ENCODE measurements at regions not wholly inside any gene's neighbourhood (a gene's known extent, or its start where the extent isn't known, plus 50 kb on each side); places are given as distances from the start of the nearest gene placed in this dataset.

DNA sequence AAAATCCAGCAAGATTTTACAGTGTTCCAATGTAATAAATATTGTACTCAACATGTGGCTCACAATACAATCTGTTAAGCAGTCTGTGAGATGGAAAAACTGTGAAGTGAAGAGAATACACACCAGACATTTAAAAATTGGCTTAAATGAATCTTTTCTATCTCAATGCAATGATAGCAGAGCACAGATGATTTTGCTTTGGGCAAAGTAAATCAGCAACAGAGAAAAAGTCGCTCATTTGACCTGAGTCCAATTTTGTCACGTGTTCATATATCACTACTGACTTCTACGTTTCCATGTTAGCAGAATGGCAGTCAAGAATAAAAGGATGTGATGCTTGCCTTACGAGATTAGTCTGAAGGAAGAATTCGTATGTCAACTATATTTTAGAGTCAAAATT is 506.7 kb downstream of the POM121L12 start:
- in situ Hi-C loops (cut with MboI) = no loop called here
- no peaks in the 10 kb centered on the region for H4K20me1 ChIP-seq (replicated peaks; ENCODE audit: control insufficient read depth, insufficient read depth, low read length)
- no peak overlapping the region for H3K4me3 ChIP-seq
- H3K4me2 ChIP-seq (ENCODE audit: insufficient read depth, low read length) = no peak overlapping the region
- DNase-seq (ENCODE audit: extremely low read depth in 1 of 4, low spot score in 3 of 4) = no peak
- POLR2A ChIA-PET = interaction anchor here (1.3 kb wide), 1 partner anchor 24 kb away, joined by 4 read pairs; no protein-coding TSS in a partner anchor
- CTCF ChIA-PET (ENCODE audit: low intra/inter-chr PET ratio) = no interaction called here
- no TSS peak for BruUV-seq (replicated peaks)
- no peaks in the 10 kb centered on the region for H3K9me1 ChIP-seq (ENCODE audit: control insufficient read depth, insufficient read depth, low read length)
- H3K9ac ChIP-seq (ENCODE audit: insufficient read depth in 1 of 2, low read depth in 2 of 2, low read length in 2 of 2) = no peak overlapping the region
- H3K27me3 ChIP-seq (ENCODE audit: control insufficient read depth in 2 of 2, insufficient read depth in 2 of 2, low read length in 2 of 2) = no peaks in the 10 kb centered on the region
- intact Hi-C loops (cut with micrococcal nuclease) = no loop called here
- no peak for ATAC-seq
- WGBS (ENCODE audit: insufficient coverage, low coverage, missing lambda C conversion rate) = 0% methylated on average over 5 of the region's 5 CpGs
- H2AFZ ChIP-seq (ENCODE audit: low read depth, low read length) = no peak overlapping the region
- FAIRE-seq = no peak
- no peaks in the 10 kb centered on the region for H3K9me3 ChIP-seq (replicated peaks; ENCODE audit: control insufficient read depth, insufficient read depth, low read depth, low read length)
- H3K4me1 ChIP-seq (replicated peaks in 1 of 2; ENCODE audit: control insufficient read depth in 2 of 2, insufficient read depth in 2 of 2, low read length in 2 of 2) = no peaks in the 10 kb centered on the region
- no peaks in the 10 kb centered on the region for H3K79me2 ChIP-seq (ENCODE audit: control insufficient read depth, insufficient read depth, low read length)
- H3K36me3 ChIP-seq (ENCODE audit: control insufficient read depth, insufficient read depth, low read length) = no peaks in the 10 kb centered on the region
- H3K27ac ChIP-seq (ENCODE audit: extremely low read depth, low read depth, low read length) = no peak overlapping the region
- TF ChIP-seq ZNF274 (IDR thresholded peaks at IDR 0.05; ENCODE audit: borderline replicate concordance, low read depth, low read length) (no peak), OTX1 (CRISPR knock-in tag; IDR thresholded peaks at IDR 0.05) (no peak), CBFA2T2 (conservative IDR thresholded peaks at IDR 0.05) (no peak), SETDB1 (IDR thresholded peaks at IDR 0.05; ENCODE audit: low read length) (no peak), ZBTB33 (CRISPR knock-in tag; IDR thresholded peaks at IDR 0.05) (no peak)
- TF ChIP-seq, protein P1, sequence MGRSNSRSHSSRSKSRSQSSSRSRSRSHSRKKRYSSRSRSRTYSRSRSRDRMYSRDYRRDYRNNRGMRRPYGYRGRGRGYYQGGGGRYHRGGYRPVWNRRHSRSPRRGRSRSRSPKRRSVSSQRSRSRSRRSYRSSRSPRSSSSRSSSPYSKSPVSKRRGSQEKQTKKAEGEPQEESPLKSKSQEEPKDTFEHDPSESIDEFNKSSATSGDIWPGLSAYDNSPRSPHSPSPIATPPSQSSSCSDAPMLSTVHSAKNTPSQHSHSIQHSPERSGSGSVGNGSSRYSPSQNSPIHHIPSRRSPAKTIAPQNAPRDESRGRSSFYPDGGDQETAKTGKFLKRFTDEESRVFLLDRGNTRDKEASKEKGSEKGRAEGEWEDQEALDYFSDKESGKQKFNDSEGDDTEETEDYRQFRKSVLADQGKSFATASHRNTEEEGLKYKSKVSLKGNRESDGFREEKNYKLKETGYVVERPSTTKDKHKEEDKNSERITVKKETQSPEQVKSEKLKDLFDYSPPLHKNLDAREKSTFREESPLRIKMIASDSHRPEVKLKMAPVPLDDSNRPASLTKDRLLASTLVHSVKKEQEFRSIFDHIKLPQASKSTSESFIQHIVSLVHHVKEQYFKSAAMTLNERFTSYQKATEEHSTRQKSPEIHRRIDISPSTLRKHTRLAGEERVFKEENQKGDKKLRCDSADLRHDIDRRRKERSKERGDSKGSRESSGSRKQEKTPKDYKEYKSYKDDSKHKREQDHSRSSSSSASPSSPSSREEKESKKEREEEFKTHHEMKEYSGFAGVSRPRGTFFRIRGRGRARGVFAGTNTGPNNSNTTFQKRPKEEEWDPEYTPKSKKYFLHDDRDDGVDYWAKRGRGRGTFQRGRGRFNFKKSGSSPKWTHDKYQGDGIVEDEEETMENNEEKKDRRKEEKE (IDR thresholded peaks at IDR 0.05; ENCODE audit: borderline replicate concordance in 1 of 2, control insufficient read depth in 1 of 2, low read depth in 2 of 2, low read length in 1 of 2) = no peak
- TF ChIP-seq, protein P2, sequence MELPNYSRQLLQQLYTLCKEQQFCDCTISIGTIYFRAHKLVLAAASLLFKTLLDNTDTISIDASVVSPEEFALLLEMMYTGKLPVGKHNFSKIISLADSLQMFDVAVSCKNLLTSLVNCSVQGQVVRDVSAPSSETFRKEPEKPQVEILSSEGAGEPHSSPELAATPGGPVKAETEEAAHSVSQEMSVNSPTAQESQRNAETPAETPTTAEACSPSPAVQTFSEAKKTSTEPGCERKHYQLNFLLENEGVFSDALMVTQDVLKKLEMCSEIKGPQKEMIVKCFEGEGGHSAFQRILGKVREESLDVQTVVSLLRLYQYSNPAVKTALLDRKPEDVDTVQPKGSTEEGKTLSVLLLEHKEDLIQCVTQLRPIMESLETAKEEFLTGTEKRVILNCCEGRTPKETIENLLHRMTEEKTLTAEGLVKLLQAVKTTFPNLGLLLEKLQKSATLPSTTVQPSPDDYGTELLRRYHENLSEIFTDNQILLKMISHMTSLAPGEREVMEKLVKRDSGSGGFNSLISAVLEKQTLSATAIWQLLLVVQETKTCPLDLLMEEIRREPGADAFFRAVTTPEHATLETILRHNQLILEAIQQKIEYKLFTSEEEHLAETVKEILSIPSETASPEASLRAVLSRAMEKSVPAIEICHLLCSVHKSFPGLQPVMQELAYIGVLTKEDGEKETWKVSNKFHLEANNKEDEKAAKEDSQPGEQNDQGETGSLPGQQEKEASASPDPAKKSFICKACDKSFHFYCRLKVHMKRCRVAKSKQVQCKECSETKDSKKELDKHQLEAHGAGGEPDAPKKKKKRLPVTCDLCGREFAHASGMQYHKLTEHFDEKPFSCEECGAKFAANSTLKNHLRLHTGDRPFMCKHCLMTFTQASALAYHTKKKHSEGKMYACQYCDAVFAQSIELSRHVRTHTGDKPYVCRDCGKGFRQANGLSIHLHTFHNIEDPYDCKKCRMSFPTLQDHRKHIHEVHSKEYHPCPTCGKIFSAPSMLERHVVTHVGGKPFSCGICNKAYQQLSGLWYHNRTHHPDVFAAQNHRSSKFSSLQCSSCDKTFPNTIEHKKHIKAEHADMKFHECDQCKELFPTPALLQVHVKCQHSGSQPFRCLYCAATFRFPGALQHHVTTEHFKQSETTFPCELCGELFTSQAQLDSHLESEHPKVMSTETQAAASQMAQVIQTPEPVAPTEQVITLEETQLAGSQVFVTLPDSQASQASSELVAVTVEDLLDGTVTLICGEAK (IDR thresholded peaks at IDR 0.05) = no peak
- TF ChIP-seq, protein P2 (CRISPR knock-in tag; IDR thresholded peaks at IDR 0.05) = no peak
